AG04449 (cell line): ENCODE measurements at regions not wholly inside any gene's neighbourhood (a gene's known extent, or its start where the extent isn't known, plus 50 kb on each side); places are given as distances from the start of the nearest gene placed in this dataset.

Experiments
- CTCF ChIA-PET: fragments of 350-600 bp; formaldehyde crosslinking; extraction: SDS; loops from one replicate; lab custom pipeline; 2021; ENCODE audit warnings: antibody characterized with exemption; lab: Yijun Ruan, JAX
- POLR2A ChIA-PET: fragments of 400-600, 350-600 bp; formaldehyde crosslinking; extraction: SDS; loops from one replicate; lab custom pipeline; 2020; ENCODE audit warnings: antibody characterized with exemption, inconsistent platforms; lab: Yijun Ruan, JAX
- DNase-seq: peaks from one replicate; pipeline ENCODE4 v3.0.0-alpha.2; 2010; ENCODE audit warnings: low read depth, low spot score
- H3K4me3 ChIP-seq: 2 replicates; pipeline ENCODE4 v1.5.1; 2011; ENCODE audit warnings: low read depth, mild to moderate bottlenecking, control low read depth, low read length
- CTCF ChIP-seq: IDR thresholded peaks from one replicate; pipeline ENCODE4 v1.5.1; 2011; ENCODE audit warnings: mild to moderate bottlenecking, moderate library complexity, low read length, control low read depth, inconsistent platforms; ENCODE audit not compliant: insufficient read depth; ENCODE audit errors: missing control alignments

DNA sequence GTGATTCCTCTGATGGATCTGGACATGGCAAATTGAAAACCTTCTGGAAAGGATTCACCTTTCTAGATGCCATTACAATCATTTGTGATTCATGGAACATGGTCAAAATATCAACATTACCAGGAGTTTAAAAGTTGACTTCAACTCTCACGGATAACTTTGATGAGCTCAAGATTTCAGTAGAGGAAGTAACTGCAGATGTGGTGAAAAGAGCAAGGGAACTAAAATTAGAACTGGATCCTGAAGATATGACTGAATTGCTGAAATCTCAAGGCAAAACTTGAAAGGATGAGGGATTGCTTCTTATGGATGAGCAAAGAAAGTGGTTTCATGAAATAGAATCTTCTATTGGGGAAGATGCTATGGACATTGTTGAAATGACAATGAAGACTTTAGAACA is 293.6 kb downstream of the ARHGAP12 start:
- H3K4me3 ChIP-seq: no peak overlapping the region
- DNase-seq: no peak
- POLR2A ChIA-PET: no interaction called here
- TF ChIP-seq CTCF: no peak
- CTCF ChIA-PET: no interaction called here

DNA sequence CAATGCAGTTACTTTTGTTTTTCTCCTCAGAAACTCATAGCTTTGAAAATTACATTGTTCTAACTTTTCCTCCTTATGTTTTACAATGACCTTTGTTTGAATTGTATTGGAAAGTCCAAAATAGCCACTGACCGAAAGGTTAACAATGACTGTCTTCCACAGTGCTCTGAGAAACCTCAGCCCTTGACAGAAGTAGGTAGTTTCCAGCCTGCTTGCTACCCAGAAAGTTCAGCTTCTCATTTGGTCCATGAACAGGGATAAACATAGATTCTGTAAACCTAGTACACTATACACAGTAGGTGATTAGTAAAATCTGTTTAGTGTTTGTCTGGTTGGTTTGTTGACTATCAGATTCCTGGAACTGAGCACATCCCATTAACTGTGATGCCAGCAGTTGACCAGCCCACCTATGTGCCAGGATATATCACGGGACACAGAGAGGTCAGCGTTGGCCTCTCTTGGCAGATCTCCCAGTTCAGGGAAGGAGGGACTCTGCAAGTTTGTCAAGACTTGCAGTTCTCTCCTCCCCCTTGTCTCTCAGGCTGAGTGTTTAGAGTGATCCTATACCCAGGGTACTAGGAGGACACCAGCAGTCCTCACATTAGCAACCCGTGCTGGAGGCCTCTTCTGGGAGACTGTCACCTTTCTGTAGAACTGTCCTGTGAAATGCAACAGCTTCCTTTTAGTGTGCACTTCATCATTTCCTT is 297.6 kb downstream of the ARHGAP12 start:
- no peak for TF ChIP-seq CTCF
- ChIA-PET POLR2A (no interaction called here), CTCF (interaction anchor here (0.8 kb wide), 1 partner anchor 14 kb away, joined by 4 read pairs; no protein-coding TSS in a partner anchor)
- DNase-seq: no peak
- H3K4me3 ChIP-seq: no peak overlapping the region

- no peak for DNase-seq
- TF ChIP-seq CTCF: no peak
- ChIA-PET CTCF (no interaction called here), POLR2A (no interaction called here)
- no peak overlapping the region for H3K4me3 ChIP-seq
Measured at GRCh38 chr10:31625566-31625965, 303.1 kb downstream of the ARHGAP12 start.

GRCh38 chr10:31624611-31625010 is 304.0 kb downstream of the ARHGAP12 start:
- POLR2A ChIA-PET: no interaction called here
- no peak for TF ChIP-seq CTCF
- CTCF ChIA-PET: no interaction called here
- DNase-seq: no peak
- no peak overlapping the region for H3K4me3 ChIP-seq

GRCh38 chr10:31623947-31624346 is 304.7 kb downstream of the ARHGAP12 start:
- TF ChIP-seq CTCF: no peak

DNA sequence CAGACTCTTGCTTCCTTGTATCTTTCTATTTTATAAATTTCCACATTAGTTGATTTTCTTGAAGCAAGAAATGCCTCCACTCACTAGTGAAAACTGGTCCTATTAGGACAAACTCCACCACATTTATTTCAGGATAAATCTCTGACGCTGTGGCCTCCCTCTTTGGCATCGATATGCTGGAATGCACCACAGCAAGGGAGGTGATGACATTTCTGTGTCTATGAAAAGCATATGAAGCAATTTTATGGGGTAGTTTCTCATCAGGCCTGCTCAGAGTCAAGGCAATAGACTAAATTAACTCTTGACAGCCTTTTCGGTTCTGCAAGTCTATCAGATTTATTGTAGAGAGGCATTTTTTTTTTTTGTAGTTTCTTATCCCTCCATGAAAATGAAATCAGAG is 304.4 kb downstream of the ZEB1 start:
- DNase-seq: no peak
- POLR2A ChIA-PET: no interaction called here
- CTCF ChIA-PET: no interaction called here
- no peak overlapping the region for H3K4me3 ChIP-seq
- TF ChIP-seq CTCF: no peak

More at GRCh38 chr10:31623947-31624346, 304.7 kb downstream of the ARHGAP12 start:
- CTCF ChIA-PET: no interaction called here
- no peak for DNase-seq
- no peak overlapping the region for H3K4me3 ChIP-seq
- POLR2A ChIA-PET: no interaction called here
